ENCODE measurements at regions not wholly inside any gene's neighbourhood (a gene's known extent, or its start where the extent isn't known, plus 50 kb on each side); places are given as distances from the start of the nearest gene placed in this dataset.

DNA sequence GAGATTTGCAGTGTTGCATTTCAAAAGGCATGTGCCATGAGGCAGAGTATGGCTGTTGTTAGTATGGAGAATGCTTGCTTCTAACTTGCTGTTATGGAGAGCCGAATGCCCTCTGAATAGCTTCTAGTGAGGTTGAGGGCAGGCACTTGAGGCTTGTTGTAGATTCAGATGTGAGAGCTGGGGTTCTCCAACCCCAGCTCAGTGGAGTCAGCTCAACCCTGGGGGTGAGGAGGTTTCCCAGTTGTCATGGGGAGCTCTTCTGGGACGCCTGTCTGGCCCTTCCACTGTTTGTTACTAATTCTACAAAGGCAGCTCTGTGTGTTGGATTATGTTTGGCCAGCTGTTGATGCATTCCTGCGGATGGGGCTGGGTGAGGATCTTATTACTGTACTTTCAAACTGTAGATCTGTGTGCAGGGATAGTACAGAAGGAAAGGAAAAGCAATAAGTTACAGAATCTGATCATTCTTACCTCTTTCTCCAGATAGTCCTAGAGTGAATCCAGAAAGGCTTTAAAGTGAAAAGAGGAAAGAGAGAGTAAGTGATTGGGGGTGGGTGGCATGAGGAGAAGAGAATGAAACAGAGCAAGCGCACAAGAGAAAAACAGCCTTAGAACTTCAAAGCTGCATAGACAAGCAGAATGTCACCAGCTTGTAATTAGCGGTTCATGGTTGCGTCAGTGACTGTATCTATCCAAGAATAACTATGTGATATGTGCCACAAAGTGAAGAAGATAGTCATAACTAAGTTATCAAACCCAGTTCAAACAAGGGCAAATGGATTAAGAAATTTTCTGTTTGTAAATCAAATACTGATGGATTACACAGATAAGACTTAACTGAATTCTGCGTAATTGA is 148.7 kb downstream of the PRL start:
- intact Hi-C loops (cut with DNase I, micrococcal nuclease) = no loop called here
- H3K36me3 ChIP-seq (ENCODE audit: low read depth) = no peaks in the 10 kb centered on the region
- ATAC-seq (peak; percentile 82), DNase-seq (peak in 2 of 3 donors; percentile 15 to 40)
- TF ChIP-seq, protein P1, sequence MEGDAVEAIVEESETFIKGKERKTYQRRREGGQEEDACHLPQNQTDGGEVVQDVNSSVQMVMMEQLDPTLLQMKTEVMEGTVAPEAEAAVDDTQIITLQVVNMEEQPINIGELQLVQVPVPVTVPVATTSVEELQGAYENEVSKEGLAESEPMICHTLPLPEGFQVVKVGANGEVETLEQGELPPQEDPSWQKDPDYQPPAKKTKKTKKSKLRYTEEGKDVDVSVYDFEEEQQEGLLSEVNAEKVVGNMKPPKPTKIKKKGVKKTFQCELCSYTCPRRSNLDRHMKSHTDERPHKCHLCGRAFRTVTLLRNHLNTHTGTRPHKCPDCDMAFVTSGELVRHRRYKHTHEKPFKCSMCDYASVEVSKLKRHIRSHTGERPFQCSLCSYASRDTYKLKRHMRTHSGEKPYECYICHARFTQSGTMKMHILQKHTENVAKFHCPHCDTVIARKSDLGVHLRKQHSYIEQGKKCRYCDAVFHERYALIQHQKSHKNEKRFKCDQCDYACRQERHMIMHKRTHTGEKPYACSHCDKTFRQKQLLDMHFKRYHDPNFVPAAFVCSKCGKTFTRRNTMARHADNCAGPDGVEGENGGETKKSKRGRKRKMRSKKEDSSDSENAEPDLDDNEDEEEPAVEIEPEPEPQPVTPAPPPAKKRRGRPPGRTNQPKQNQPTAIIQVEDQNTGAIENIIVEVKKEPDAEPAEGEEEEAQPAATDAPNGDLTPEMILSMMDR (IDR thresholded peaks at IDR 0.05) = no peak
- no peaks in the 10 kb centered on the region for H3K9me3 ChIP-seq
- H3K4me1 ChIP-seq (ENCODE audit: low read depth) = peaks cover 10% of the 10 kb centered on the region
- no peak overlapping the region for H3K4me3 ChIP-seq

DNA sequence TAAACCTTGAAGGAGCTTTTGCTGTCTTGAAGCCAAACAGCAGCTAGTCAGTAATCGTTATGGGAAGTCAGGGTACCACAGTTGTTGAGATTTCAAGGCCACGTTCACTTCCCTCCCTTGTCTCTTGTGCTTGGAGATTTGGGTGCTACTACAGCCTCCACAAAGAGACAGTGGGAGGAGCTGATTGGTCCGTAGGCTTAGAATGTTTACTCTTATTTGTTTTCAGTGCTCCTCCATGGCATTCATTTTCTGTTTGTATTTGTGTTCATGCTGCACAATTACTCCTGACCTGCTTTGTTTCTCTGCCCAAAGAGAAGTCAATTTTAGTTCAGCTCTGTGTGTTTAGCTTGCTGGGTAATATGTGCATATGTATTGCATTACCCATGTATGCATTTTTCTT is 147.7 kb downstream of the PRL start:
- ATAC-seq (no peak), DNase-seq (no peak)
- intact Hi-C loops (cut with DNase I, micrococcal nuclease) = no loop called here
- no peaks in the 10 kb centered on the region for H3K9me3 ChIP-seq
- TF ChIP-seq, protein P1 (IDR thresholded peaks at IDR 0.05) = no peak
- H3K4me3 ChIP-seq = no peak overlapping the region
- H3K36me3 ChIP-seq (ENCODE audit: low read depth) = no peaks in the 10 kb centered on the region
- peaks cover 10% of the 10 kb centered on the region for H3K4me1 ChIP-seq (ENCODE audit: low read depth)

- DNase-seq (no peak), ATAC-seq (no peak)
- TF ChIP-seq, protein P1 (IDR thresholded peaks at IDR 0.05) = no peak
- peaks cover 10% of the 10 kb centered on the region for H3K4me1 ChIP-seq (ENCODE audit: low read depth)
- no peaks in the 10 kb centered on the region for H3K36me3 ChIP-seq (ENCODE audit: low read depth)
- intact Hi-C loops (cut with DNase I, micrococcal nuclease) = no loop called here
- H3K4me3 ChIP-seq = no peak overlapping the region
- H3K9me3 ChIP-seq = no peaks in the 10 kb centered on the region
Measured at GRCh38 chr6:22149501-22150367, 147.1 kb downstream of the PRL start.

DNA sequence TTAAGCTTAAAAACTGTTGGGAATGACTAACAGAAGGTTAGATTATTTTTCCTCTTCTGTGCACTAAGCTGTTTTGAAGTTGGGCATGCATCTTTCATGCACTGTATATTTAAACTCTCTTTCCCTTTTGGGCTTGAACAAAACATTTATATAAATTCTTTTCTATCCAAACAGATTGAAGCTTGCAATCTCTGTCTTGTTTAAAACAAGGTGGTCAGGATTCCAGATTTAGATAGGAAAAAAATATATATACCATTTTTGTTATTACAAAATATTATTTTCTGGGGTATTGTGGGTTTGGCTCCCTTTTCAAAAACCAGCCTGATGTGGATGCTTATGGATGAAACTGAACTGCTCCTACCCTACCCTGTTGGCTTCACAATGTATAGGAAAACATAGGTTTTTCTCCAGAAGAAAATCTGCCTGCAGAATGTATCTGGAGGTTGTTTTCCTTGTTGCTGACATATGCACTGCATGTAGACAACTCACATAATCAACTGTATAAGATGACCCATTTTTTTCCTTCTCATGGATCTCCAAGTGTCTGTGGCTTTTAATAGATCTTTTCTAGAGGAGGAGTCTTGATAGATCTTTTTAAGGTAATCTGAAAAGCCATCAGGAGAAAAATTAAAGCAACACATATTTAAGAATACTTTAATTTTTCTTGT is 146.3 kb downstream of the PRL start:
- H3K4me3 ChIP-seq = no peak overlapping the region
- DNase-seq = no peak
- intact Hi-C loops (cut with DNase I, micrococcal nuclease) = no loop called here
- H3K4me1 ChIP-seq (ENCODE audit: low read depth) = peaks cover 10% of the 10 kb centered on the region
- TF ChIP-seq, protein P1 (IDR thresholded peaks at IDR 0.05) = no peak
- H3K9me3 ChIP-seq = no peaks in the 10 kb centered on the region
- H3K36me3 ChIP-seq (ENCODE audit: low read depth) = no peaks in the 10 kb centered on the region
- ATAC-seq = no peak

DNA sequence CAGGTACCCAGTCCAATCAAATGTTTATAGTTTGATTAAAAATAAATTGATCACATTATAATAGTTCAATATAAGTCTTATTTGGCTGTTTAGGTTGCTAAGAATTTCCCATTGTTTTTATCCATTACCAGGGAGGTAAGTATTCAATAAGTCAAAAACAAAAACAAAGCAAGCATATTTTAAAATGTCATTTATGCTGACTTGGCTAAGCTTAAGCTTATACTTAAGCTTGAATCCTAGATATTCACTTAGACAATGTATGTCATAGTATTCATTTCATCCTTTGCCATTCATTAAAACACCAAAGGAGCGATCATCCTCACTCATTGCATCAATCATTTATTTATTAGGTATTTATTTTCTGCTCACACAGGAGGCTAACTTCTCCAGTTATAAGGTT is 144.9 kb downstream of the PRL start:
- no peaks in the 10 kb centered on the region for H3K36me3 ChIP-seq (ENCODE audit: low read depth)
- H3K4me3 ChIP-seq = no peak overlapping the region
- no peak for DNase-seq
- peaks cover 10% of the 10 kb centered on the region for H3K4me1 ChIP-seq (ENCODE audit: low read depth)
- TF ChIP-seq, protein P1 (IDR thresholded peaks at IDR 0.05) = no peak
- no peak for ATAC-seq
- H3K9me3 ChIP-seq = no peaks in the 10 kb centered on the region
- intact Hi-C loops (cut with DNase I, micrococcal nuclease) = no loop called here
